GM19023 (cell line): ENCODE measurements at regions not wholly inside any gene's neighbourhood (a gene's known extent, or its start where the extent isn't known, plus 50 kb on each side); places are given as distances from the start of the nearest gene placed in this dataset.
"Not testable (repeated sequence)": the region's sequence is repeated elsewhere in the genome, so short reads cannot be mapped to it uniquely, and the experiment has no call there.

Experiments
- ATAC-seq: cut with Tn5 transposase; IDR thresholded peaks from one replicate; pipeline ENCODE4 v1.9.1; 2021; ENCODE audit warnings: mild to moderate bottlenecking, moderate library complexity; ENCODE audit not compliant: unreplicated experiment

DNA sequence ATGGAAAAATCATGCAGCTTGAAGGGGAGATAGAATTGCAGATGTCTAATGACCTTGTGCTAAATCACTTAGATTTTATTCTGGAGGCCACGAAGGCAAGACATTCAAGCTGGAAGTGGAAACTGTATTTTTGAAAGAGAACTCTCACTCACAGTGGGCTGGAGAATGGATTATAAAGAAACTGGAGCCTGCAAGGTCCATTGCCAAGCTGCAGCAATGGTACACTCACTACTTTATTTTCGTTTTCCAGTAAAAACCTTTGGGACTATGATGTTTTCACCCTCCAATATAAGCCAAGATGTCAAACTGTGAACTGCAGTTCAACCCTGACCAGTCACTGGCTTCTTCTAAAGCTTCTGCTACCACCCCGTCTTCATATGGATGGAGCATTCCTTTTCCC lies 62.0 kb downstream of the SKIDA1 start:
- no peak for ATAC-seq

DNA sequence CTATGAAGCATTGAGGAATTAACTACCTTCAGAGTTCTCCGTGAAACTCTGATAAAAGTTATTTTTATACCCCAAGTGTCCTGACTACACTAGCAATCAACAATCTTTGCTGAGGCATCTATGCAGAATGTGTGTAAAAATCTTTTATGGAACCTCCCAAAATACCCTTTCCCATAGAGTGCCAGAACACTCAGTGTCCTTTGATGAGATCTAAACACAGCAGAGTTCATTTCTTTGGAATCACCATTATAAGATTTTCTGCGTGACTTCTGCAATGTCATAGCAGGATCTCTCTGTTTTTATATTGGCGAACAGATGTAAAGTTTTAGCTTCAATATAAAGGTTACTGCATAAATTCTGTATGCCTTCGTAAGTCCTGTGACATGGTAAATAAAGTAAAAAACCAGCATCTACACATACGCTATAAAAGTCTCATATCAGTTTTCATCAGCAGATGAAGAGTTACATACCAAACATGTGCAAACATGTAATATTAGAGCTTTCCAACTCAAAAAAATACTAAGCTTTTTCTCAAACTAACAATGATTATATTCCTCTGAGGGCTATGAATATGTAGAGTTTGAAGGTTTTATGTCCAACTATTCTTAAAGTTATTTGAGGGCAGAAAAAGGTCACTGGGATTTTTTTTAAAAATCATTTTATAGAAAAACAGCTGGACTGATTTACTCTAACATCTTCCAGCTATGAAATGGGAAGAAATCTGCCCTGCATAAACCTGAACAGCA lies 67.2 kb downstream of the SKIDA1 start:
- no peak for ATAC-seq

GRCh38 chr10:21456160-21456559 lies 69.3 kb downstream of the SKIDA1 start:
- no peak for ATAC-seq

DNA sequence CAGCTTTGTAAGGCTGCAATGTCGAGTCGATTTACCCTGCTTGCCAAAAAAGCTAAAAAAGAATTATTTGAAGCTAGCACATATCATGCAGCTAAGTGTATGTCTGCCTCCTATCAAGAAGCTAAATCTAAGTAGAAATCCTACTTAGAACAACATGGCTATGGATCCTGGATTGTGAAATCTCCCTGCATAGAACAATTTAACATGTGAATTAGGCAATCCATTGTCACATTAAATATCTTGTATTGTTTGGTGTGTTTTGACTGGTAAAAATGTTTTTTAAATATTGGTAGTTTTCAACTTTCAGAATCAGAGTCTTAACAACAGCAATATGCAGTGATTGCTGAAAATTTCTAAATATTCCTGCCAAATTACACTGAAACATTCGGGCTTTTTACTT lies 73.3 kb downstream of the SKIDA1 start:
- ATAC-seq, result no peak

DNA sequence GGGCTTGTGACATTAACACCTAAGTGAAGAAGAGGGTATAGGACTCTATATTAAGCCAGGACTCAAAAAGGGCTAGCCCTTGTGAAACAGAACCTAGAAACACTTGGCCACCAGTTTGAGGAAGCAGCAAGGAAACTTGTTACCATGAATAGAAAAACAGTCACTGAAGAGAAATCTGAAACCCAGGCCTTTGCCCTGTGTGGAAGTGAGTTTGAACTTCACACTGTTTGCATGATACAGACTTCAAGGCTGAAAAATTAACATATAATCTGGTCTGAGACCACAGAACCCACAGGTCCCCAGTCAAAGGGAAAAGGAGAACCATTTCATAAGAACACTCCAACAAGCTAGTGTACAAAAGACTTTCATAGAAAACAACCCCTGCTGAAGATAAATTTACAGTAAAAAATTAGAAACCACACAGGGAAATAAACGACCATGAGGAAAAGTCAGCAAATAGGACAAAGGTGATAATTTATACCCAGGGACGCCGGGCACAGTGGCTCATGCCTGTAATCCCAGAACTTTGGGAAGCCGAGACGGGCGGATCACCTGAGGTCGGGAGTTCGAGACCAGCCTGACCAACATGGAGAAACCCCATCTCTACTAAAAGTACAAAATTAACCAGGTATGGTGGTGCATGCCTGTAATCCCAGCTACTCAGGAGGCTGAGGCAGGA lies 76.1 kb downstream of the SKIDA1 start:
- ATAC-seq, result no peak

DNA sequence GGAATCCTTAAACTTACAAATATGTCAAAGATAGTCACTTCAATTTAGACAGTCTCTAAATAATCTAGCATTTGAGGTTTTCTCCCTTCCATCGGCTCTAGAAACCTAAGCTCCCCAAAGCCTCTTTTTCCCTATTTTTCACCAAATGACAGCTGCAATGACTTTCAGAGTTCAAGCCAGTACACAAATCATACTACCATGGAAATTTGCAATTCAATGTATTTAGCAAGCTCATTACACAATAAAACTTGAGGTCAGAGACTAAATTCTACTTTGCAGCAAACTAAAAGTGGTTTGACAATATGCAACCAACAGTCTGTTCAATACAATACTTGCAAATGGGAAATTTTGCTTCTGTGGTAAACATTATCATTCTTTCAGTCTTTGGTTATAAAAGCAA lies 80.3 kb downstream of the SKIDA1 start:
- ATAC-seq, result no peak

DNA sequence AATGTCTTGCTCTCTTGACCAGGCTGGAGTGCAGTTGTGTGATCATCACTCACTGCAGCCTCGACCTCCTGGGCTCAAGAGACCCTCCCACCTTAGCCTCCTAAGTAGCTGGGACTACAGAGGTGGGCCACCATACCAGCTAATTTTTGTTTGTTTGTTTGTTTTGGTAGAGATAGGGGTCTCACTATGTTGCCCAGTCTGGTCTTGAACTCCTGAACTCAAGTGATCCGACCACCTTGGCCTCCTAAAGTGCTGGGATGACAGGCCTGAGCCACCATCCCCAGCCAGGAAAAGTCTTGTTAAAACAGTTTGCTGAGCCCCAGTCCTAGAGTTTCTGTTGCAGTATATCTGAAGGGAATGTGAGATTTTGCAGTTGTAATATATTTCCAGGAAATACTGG lies 83.9 kb downstream of the SKIDA1 start:
- no peak for ATAC-seq

DNA sequence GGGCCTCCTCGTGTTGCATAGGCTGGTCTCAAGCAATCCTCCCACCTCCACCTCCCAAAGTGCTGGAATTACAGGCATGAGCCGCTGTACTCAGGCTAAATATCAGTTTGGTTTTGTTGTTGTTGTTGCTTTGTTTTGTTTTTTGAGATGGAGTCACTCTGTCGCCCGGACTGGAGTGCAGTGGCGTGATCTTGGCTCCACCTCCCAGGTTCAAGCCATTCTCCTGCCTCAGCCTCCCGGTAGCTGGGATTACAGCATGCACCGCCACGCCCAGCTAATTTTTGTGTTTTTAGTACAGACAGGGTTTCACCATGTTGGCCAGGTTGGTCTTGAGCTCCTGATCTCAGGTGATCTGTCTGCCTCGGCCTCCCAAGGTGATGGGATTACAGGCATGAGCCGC lies 86.6 kb downstream of the SKIDA1 start:
- ATAC-seq, result not testable (repeated sequence)

DNA sequence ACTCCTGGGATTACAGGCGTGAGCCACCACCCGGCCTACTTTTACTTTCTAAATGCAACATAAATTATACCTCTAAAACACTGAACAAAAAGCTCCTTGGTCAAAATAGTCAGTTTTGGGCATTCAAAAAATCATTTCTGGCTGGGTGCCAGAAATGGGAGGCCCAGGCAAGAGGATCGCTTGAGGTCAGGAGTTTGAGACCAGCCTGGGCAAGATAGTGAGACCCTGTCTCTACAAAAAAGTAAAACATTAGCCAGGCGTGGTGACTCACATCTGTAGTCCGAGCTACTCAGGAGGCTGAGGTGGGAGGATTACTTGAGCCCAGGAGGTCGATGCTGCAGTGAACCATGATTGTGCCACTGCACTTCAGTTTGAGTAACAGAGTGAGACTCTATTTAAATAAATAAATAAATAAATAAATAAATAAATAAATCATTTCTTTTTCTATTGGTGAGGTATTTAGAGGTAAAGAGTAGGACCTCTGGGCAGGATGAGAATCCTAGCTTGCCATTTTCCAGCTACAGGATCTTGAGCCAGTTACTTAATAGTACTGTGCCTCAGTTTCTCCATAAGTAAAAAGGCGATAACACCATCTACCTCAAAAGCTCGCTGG lies 87.6 kb downstream of the SKIDA1 start:
- ATAC-seq, result no peak

- ATAC-seq, result no peak
Measured at GRCh38 chr10:21432266-21432665, 93.2 kb downstream of the SKIDA1 start.

DNA sequence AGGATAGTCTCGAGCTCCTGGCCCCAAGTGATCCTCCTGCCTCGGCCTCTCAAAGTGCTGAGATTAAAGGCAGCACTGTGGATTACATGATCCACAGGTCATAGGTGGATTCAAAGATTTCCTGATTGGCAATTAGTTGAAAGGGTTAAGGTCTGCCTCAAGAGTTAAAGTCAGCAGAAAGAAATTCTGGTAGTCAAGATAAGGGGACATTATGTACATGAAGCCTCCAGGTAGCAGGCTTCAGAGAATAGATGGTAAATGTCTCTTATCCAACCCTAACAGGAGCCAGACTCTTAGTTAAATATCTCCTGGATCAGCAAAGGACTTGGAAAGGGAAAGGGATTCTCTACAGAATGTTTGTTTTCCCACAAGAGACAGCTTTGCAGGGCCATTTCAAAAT lies 93.7 kb downstream of the SKIDA1 start:
- no peak for ATAC-seq

GRCh38 chr10:21427804-21428481 lies 97.5 kb downstream of the SKIDA1 start:
- no peak for ATAC-seq

DNA sequence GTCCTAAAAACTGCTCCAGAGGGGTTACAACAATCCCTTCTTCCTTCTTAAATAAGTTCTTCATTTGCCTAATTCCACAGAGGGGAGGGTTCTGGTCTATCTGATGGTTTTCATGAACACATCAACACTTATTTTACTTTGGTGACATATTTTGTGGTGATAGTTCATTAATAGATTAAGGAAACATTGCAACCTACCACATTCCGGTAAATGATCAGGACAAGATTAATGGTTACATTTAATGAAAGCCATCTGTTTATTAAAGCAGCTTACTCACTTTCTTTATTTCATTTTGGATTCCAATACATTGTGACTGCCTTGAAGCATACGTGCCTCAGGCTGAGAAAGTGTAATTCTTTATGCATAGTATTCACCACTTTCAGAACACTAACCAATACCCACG lies 101.0 kb downstream of the SKIDA1 start:
- ATAC-seq, result no peak

DNA sequence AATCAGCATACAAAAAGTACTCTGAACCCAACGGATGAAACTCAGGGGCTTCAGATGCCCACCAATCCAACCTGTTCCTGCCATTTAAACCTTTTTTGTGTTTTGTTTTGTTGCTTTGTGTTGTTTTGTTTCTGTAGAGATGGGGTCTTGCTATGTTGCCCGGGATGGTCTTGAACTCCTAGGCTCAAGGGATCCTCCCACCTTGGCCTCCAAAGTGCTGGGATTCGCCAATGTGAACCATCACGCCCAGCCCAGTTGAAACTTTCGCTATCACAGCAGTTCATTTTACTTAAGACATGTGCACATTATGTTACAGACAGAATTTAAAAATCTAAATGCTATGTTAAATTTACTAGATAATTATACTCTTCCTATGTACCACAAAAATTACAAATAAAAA lies 101.6 kb downstream of the SKIDA1 start:
- ATAC-seq, result no peak

DNA sequence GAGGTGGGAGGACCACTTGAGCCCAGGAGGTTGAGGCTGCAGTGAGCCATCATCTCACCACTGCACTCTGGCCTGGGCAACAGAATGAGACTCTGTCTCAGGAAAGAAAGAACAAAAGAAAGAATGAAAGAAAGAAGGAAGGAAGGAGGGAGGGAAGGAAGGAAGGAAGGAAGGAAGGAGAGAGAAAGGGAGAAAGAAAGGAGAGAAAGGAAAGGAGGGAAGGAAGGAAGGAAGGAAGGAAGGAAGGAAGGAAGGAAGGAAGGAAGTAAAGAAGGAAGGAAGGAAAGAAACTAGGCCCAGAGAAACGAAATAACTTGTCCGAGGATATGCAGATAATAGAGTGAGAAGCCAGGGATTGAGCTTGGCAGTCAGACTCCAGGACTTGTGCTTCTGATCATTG lies 102.1 kb downstream of the SKIDA1 start:
- ATAC-seq, result no peak

- no peak for ATAC-seq
Measured at GRCh38 chr10:21421794-21422193, 103.7 kb downstream of the SKIDA1 start.

GRCh38 chr10:21421016-21421415 lies 104.5 kb downstream of the SKIDA1 start:
- ATAC-seq, result no peak

DNA sequence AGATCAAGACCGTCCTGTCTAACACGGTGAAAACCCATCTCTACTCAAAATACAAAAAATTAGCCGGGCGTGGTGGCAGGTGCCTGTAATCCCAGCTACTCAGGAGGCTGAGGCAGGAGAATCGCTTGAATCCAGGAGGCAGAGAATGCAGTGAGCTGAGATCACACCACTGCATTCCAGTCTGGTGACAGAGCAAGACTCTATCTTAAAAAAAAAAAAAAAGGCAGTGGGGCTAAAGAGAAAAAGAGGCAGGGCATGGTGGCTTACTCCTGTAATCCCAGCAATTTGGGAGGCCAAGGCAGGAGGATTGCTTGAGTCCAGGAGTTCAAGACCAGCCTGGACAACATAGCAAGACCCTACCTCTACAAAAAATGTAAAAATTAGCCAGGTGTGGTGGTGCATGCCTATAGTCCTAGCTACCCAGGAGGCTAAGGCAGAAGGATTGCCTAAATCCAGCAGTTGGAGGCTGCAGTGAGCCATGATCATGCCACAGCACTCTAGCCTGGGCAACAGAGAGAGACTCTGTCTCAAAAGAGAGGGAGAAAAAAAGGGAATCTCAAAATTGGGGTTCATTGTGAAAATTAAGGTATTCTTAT lies 106.4 kb downstream of the SKIDA1 start:
- ATAC-seq, result not testable (repeated sequence)

- no peak for ATAC-seq
Measured at GRCh38 chr10:21417172-21417712, 108.2 kb downstream of the SKIDA1 start.

GRCh38 chr10:21413680-21414079 lies 111.8 kb downstream of the SKIDA1 start:
- ATAC-seq, result no peak

GRCh38 chr10:21413268-21413667 lies 112.2 kb downstream of the SKIDA1 start:
- ATAC-seq, result no peak
